ENCODE measurements at regions not wholly inside any gene's neighbourhood (a gene's known extent, or its start where the extent isn't known, plus 50 kb on each side); places are given as distances from the start of the nearest gene placed in this dataset.

- TF ChIP-seq, protein P1, sequence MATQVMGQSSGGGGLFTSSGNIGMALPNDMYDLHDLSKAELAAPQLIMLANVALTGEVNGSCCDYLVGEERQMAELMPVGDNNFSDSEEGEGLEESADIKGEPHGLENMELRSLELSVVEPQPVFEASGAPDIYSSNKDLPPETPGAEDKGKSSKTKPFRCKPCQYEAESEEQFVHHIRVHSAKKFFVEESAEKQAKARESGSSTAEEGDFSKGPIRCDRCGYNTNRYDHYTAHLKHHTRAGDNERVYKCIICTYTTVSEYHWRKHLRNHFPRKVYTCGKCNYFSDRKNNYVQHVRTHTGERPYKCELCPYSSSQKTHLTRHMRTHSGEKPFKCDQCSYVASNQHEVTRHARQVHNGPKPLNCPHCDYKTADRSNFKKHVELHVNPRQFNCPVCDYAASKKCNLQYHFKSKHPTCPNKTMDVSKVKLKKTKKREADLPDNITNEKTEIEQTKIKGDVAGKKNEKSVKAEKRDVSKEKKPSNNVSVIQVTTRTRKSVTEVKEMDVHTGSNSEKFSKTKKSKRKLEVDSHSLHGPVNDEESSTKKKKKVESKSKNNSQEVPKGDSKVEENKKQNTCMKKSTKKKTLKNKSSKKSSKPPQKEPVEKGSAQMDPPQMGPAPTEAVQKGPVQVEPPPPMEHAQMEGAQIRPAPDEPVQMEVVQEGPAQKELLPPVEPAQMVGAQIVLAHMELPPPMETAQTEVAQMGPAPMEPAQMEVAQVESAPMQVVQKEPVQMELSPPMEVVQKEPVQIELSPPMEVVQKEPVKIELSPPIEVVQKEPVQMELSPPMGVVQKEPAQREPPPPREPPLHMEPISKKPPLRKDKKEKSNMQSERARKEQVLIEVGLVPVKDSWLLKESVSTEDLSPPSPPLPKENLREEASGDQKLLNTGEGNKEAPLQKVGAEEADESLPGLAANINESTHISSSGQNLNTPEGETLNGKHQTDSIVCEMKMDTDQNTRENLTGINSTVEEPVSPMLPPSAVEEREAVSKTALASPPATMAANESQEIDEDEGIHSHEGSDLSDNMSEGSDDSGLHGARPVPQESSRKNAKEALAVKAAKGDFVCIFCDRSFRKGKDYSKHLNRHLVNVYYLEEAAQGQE (IDR thresholded peaks at IDR 0.05; ENCODE audit: low read depth): peak; percentile 17; the same call in 1 of the 2 replicates
- no peak for TF ChIP-seq CREB1 (IDR thresholded peaks at IDR 0.05; ENCODE audit: low read depth)
These were observed 54.7 kb downstream of the ASCL1 start for GRCh38 chr12:103011974-103012763.

- TF ChIP-seq MAX (IDR thresholded peaks at IDR 0.05): no peak
- no peak for TF ChIP-seq TAF1 (IDR thresholded peaks at IDR 0.05; ENCODE audit: low read depth)
These were observed 55.4 kb downstream of the ASCL1 start for GRCh38 chr12:103012884-103013283.

- TF ChIP-seq TAF1 (IDR thresholded peaks at IDR 0.05; ENCODE audit: low read depth) (no peak), EGR1 (IDR thresholded peaks at IDR 0.05) (no peak), CREB1 (IDR thresholded peaks at IDR 0.05; ENCODE audit: low read depth) (no peak), TEAD4 (IDR thresholded peaks at IDR 0.05) (no peak), FOXM1 (IDR thresholded peaks at IDR 0.05; ENCODE audit: borderline replicate concordance, low read depth) (no peak), ZBTB7A (IDR thresholded peaks at IDR 0.05; ENCODE audit: low read depth) (no peak)
- TF ChIP-seq, protein P1 (IDR thresholded peaks at IDR 0.05; ENCODE audit: low read depth): no peak
- TF ChIP-seq, protein P2, sequence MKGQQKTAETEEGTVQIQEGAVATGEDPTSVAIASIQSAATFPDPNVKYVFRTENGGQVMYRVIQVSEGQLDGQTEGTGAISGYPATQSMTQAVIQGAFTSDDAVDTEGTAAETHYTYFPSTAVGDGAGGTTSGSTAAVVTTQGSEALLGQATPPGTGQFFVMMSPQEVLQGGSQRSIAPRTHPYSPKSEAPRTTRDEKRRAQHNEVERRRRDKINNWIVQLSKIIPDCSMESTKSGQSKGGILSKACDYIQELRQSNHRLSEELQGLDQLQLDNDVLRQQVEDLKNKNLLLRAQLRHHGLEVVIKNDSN (IDR thresholded peaks at IDR 0.05): no peak
These were observed 56.3 kb downstream of the ASCL1 start for GRCh38 chr12:103013741-103014300.

DNA sequence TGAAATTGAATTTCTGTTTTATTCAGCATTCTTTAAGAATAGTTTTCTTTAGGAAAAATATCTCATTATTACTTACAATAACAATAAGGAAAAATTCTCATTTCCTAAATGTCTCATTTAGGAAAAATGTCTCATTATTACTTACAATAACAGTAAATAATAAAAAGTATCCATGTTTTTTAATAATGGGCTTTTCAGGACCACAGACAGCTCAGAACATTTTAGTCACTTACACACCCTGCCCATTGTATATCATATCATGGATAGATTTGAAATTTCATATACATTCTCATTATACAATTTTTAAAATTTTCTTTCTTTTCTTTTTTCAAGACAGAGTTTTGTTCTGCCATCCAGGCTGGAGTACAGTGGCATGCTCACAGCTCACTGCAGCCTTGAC, 58.9 kb downstream of the ASCL1 start:
- TF ChIP-seq TAF1 (IDR thresholded peaks at IDR 0.05; ENCODE audit: low read depth) (no peak), FOXM1 (IDR thresholded peaks at IDR 0.05; ENCODE audit: borderline replicate concordance, low read depth) (no peak)
- TF ChIP-seq, protein P1 (IDR thresholded peaks at IDR 0.05; ENCODE audit: low read depth): peak; percentile 71

DNA sequence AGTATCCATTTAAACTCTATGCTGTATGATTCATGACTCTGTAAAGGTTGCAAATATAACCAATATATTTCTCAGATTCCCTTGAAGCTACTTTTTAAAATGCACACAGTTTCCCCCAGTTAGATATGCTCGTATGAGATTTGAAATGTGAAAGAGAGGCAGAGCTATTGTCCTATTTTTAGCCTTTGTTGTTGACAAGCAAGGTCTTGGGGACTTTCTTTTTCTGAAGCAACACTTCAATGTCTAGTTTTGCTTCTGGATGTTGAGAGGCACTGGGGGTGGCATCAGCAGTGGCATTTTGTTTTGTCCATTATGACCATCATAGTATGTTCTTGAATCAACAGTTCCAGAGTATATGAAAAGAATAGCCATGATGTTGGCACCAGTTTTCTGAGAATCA, 63.4 kb downstream of the ASCL1 start:
- no peak for TF ChIP-seq CREB1 (IDR thresholded peaks at IDR 0.05; ENCODE audit: low read depth)
- no peak for TF ChIP-seq NFIC (IDR thresholded peaks at IDR 0.05)
- no peak for TF ChIP-seq RAD21 (IDR thresholded peaks at IDR 0.05; ENCODE audit: low read depth)
- TF ChIP-seq FOXM1 (IDR thresholded peaks at IDR 0.05; ENCODE audit: borderline replicate concordance, low read depth): no peak
- TF ChIP-seq, protein P2 (IDR thresholded peaks at IDR 0.05): no peak
- TF ChIP-seq MAX (IDR thresholded peaks at IDR 0.05): no peak
- TF ChIP-seq ZBTB7A (IDR thresholded peaks at IDR 0.05; ENCODE audit: low read depth): no peak
- TF ChIP-seq EP300 (IDR thresholded peaks at IDR 0.05; ENCODE audit: borderline replicate concordance): no peak
- TF ChIP-seq, protein P1 (IDR thresholded peaks at IDR 0.05; ENCODE audit: low read depth): no peak
- no peak for TF ChIP-seq CEBPB (IDR thresholded peaks at IDR 0.05)
- TF ChIP-seq EGR1 (IDR thresholded peaks at IDR 0.05): no peak

Data from Ishikawa (cell line).